GM23338 (cell line): ENCODE measurements at regions not wholly inside any gene's neighbourhood (a gene's known extent, or its start where the extent isn't known, plus 50 kb on each side); places are given as distances from the start of the nearest gene placed in this dataset.

Experiments used
- CREB1 ChIP-seq: fragments of 250-450 bp; sonication (Bioruptor Pico); IDR thresholded peaks from 2 replicates; pipeline ENCODE4 v1.5.0; 2020; ENCODE audit warnings: low read depth, mild to moderate bottlenecking, moderate library complexity
- CTCF ChIP-seq, 2 experiments: fragments of 200-600 bp in 1 of 2; sonication (generic) in 1 of 2; conservative IDR thresholded peaks; 2 replicates each; pipeline versions ENCODE4 v1.5.1 to v1.6.1; 2016 to 2017; ENCODE audit warnings: antibody characterized with exemption in 2 of 2, low read depth in 2 of 2, mild to moderate bottlenecking in 2 of 2, moderate library complexity in 1 of 2
- ETS1 ChIP-seq: IDR thresholded peaks from 2 replicates; pipeline ENCODE4 v1.6.1; 2016; ENCODE audit warnings: antibody characterized with exemption
- EZH2 ChIP-seq: fragments of 200-600 bp; sonication (generic); IDR thresholded peaks from one replicate; pipeline ENCODE4 v1.8.0; 2017; ENCODE audit warnings: antibody characterized with exemption, mild to moderate bottlenecking, low read depth; ENCODE audit not compliant: unreplicated experiment
- EZH2phosphoT487 ChIP-seq: fragments of 200-600 bp; sonication (generic); IDR thresholded peaks from one replicate; pipeline ENCODE4 v1.8.1; 2018; ENCODE audit warnings: antibody characterized with exemption; ENCODE audit not compliant: unreplicated experiment
- JUNB ChIP-seq: IDR thresholded peaks from one replicate; pipeline ENCODE4 v1.6.1; 2016; ENCODE audit warnings: antibody characterized with exemption; ENCODE audit not compliant: unreplicated experiment
- NANOG ChIP-seq: IDR thresholded peaks from 2 replicates; pipeline ENCODE4 v1.6.1; 2016; ENCODE audit warnings: antibody characterized with exemption, borderline replicate concordance
- POLR2AphosphoS5 ChIP-seq: IDR thresholded peaks from 2 replicates; pipeline ENCODE4 v1.6.1; 2016; ENCODE audit warnings: antibody characterized with exemption, low read depth
- REST ChIP-seq: IDR thresholded peaks from one replicate; pipeline ENCODE4 v1.6.1; 2018; ENCODE audit warnings: antibody characterized with exemption; ENCODE audit not compliant: unreplicated experiment
- ZNF114 ChIP-seq: fragments of 250-450 bp; sonication (Bioruptor Pico); IDR thresholded peaks from 2 replicates; pipeline ENCODE4 v1.5.0; 2020; ENCODE audit warnings: mild to moderate bottlenecking, moderate library complexity
- ZNF462 ChIP-seq: fragments of 250-450 bp; sonication (Bioruptor Pico); IDR thresholded peaks from 2 replicates; pipeline ENCODE4 v1.5.0; 2020; ENCODE audit warnings: mild to moderate bottlenecking, moderate library complexity

GRCh38 chr13:107413005-107413404 is 802.3 kb downstream of the LIG4 start:
- TF ChIP-seq POLR2AphosphoS5, result no peak
- no peak for TF ChIP-seq EZH2
- TF ChIP-seq CTCF (conservative IDR thresholded peaks at IDR 0.05; ENCODE audit: low read depth in 2 of 2), result no peak
- TF ChIP-seq EZH2phosphoT487, result no peak
- no peak for TF ChIP-seq REST
- no peak for TF ChIP-seq JUNB
- no peak for TF ChIP-seq NANOG
- no peak for TF ChIP-seq CREB1 (CRISPR knock-in tag)
- no peak for TF ChIP-seq ETS1
- TF ChIP-seq ZNF462 (CRISPR knock-in tag), result no peak
- TF ChIP-seq ZNF114 (CRISPR knock-in tag), result no peak
